ENCODE measurements at regions not wholly inside any gene's neighbourhood (a gene's known extent, or its start where the extent isn't known, plus 50 kb on each side); places are given as distances from the start of the nearest gene placed in this dataset.

GRCh38 chr12:70106347-70106746 is 136.9 kb upstream of the CNOT2 start:
- TF ChIP-seq CTCF (IDR thresholded peaks at IDR 0.05) = no peak
- TF ChIP-seq EP300 (IDR thresholded peaks at IDR 0.05) = no peak
- no peak for TF ChIP-seq POLR2AphosphoS5 (IDR thresholded peaks at IDR 0.05)
